ENCODE measurements at regions not wholly inside any gene's neighbourhood (a gene's known extent, or its start where the extent isn't known, plus 50 kb on each side); places are given as distances from the start of the nearest gene placed in this dataset.
"Not testable (repeated sequence)": the region's sequence is repeated elsewhere in the genome, so short reads cannot be mapped to it uniquely, and the experiment has no call there.

DNA sequence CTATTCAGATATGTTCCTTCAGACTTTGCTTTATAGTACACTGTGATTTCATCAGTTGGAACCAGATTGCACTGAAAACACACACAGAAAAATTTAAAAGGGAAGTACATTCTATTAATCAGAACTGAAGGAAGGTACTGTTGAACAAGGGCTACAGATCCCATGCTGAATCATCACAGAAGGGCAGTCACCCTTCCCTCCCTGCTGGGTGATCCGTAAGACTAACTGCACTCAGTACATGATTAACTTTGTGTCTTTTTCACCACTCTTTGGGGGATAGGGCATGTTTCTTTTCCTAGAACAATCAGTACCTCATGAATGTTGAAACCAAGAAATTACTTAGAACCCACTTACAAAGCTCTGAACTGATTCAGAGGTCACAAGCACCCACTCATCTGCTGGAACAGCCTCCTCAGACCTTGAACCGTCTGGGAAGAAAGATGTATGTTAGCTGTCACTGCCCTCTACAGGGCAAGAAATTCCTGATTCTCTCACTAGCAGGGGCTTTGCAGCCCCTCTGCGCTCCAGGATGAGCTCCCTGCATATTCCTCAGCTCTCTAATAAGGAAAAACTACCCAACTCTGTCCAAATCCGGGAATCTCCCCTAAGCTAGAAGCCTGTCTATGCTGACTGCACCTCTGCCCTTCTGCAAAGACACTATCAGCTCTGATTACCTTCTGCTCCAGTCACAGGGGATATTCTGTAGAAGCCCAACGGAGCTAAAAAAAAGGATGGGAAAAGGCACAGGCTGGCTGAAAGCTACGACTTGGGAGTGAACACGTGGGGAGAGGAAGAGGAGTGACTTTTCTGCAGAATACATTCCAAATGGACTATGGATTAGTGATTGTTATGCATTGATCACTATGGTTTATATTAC lies 51.0 kb downstream of the IARS1 start:
- peak; percentile 10 for DNase-seq (ENCODE audit: insufficient read length, low spot score)
- FAIRE-seq = no peak

DNA sequence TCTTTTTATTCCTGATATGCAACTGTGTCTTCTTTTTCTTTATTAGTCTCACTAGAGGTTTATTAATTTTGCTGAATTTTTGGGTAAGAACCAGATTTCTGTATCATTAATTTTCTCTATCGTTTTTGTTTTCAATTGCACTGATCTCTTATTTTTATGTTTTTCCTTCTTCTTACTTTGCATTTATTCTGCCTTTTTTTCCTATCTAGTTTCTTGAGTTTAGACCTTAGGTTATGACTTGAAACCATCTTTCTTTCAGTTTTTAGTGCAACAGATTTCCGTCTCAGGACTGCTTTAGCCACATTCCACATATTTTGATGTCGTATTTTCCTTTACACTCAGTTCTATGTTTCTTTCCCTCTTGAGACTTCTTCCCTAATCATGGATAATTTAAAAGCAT lies 56.6 kb downstream of the IARS1 start:
- FAIRE-seq (no peak), DNase-seq (ENCODE audit: insufficient read length, low spot score) (no peak)

DNA sequence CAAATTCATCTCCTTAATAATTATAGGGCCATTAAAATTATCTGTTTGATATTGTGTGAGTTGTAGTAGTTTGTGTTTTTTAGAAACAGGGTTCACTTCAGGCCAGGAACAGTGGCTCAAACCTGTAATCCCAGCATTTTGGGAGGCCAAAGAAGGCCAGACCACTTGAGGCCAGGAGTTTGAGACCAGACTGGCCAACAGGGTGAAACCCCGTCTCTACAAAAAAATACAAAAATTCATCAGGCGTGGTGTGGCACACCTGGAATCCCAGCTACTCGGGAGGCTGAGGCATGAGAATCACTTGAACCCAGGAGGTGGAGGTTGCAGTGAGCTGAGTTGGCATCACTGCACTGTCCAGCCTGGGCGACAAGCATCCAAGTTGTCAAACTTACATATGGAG lies 57.0 kb downstream of the IARS1 start:
- DNase-seq (ENCODE audit: insufficient read length, low spot score) = no peak
- FAIRE-seq = no peak

GRCh38 chr9:92234514-92234913 lies 59.0 kb downstream of the IARS1 start:
- FAIRE-seq = no peak
- no peak for DNase-seq (ENCODE audit: insufficient read length, low spot score)

GRCh38 chr9:92232190-92232589 lies 61.3 kb downstream of the IARS1 start:
- FAIRE-seq (no peak), DNase-seq (ENCODE audit: insufficient read length, low spot score) (no peak)

- FAIRE-seq = no peak
These were observed 64.9 kb downstream of the IARS1 start for GRCh38 chr9:92228628-92229027.

DNA sequence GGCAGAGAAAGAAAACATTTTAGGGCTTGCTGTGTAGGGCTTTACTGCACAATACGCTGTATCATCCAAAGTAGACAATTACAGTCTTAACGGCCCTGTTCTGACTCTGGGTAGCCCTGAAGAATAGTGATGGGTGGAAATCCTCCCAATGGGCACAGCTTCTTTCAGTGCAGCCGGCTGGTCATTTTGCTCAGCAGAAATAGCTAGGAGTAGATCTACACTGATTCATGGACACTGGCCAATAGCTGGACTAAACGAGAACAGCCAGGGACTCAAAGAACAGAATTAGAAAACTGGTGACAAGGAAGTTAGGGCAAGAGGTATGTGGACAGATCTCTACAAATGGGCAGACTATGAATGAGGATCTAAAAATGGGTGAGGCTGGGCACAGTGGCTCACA lies 69.3 kb downstream of the IARS1 start:
- DNase-seq (ENCODE audit: insufficient read length, low spot score) = no peak
- no peak for FAIRE-seq

More at GRCh38 chr9:92228628-92229027, 64.9 kb downstream of the IARS1 start:
- DNase-seq (ENCODE audit: insufficient read length, low spot score) = no peak

- DNase-seq (ENCODE audit: insufficient read length, low spot score) (no peak), FAIRE-seq (no peak)
These were observed 69.7 kb downstream of the IARS1 start for GRCh38 chr9:92223758-92224157.

GRCh38 chr9:92208693-92209524 lies 84.6 kb downstream of the IARS1 start:
- DNase-seq (ENCODE audit: insufficient read length, low spot score) (no peak), FAIRE-seq (no peak)

- DNase-seq (ENCODE audit: insufficient read length, low spot score) (no peak), FAIRE-seq (no peak)
These were observed 87.0 kb downstream of the IARS1 start for GRCh38 chr9:92206488-92206887.

DNA sequence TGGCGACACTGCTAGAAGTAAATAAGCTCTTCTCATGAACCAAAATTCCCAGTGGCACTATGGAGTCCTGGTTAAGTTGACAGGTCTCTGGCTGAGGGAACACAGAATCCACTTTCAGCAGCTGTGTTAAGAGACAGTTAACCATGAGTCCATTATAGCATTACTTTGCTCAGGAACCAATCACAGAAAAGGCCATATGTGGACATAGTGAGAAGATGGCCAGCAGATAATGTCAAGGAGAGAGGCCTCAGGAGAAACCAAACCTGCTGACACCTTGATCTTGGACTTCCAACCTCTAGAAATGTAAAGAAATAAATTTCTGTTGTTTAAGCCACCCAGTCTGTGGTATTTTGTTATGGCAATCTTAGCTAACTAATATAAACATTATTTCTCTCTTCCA lies 88.7 kb upstream of the SPTLC1 start:
- FAIRE-seq; DNase-seq (ENCODE audit: insufficient read length, low spot score): not testable (repeated sequence)

- FAIRE-seq = not testable (repeated sequence)
These were observed 83.0 kb upstream of the SPTLC1 start for GRCh38 chr9:92198237-92198636.

DNA sequence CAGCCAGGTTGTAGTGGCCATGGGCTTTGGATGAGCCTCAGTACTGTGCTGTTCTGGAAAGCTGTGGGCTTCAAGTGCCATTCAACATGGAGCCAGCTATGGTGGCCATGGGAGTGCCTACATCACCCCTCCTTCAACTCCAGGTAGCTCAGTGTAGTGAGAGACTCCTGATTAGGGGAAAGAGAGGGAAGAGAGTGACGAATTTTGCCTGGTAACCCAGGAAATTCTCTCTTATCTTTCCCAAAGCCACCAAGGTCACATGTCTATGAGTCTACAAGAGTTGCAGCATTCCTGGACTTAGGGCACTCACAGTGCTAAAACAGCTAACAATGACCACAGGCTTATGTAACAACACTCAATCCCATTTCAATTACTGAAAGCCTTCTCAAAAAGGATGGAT lies 81.7 kb upstream of the SPTLC1 start:
- DNase-seq (ENCODE audit: insufficient read length, low spot score) = no peak
- no peak for FAIRE-seq

More at GRCh38 chr9:92198237-92198636, 83.0 kb upstream of the SPTLC1 start:
- not testable (repeated sequence) for DNase-seq (ENCODE audit: insufficient read length, low spot score)

DNA sequence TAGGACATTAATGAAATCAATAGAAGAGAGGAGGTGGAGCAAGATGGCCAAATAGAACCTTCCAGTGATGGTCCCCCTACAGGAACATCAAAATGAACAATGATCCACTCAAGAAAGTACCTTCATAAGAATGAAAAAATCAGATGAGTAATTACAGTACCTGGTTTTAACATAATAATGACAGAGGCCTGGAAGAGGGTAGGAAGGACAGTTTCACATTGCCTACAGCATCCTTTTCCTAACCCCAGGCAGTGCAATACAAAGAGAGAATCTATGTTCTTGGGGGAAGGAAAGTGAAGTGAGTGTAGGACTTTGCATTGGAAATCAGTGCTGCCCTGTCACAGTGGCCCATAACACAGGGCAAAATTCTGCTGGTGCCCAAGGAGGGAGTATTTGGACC lies 81.2 kb upstream of the SPTLC1 start:
- FAIRE-seq = no peak

DNA sequence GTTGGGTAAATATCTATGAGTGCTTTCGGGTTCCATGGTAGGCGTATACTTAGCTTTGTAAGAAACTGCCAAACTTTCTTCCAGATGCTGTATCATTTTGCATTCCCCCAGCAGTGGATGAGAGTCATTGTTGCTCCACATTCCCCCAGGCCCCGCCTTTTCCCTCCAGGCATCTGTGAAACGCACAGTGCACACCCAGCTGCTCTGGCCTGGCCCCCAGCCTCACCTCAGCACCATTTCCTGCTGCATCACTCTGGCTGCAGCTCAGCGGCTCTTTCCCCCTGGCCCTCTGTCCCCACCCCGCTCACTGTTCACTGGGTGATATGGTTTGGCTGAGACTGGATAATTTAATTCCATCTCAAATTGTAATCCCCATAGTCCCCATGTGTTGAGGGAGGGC lies 76.6 kb upstream of the SPTLC1 start:
- FAIRE-seq = no peak
- no peak for DNase-seq (ENCODE audit: insufficient read length, low spot score)

More for the DNA sequence above, 81.2 kb upstream of the SPTLC1 start:
- no peak for DNase-seq (ENCODE audit: insufficient read length, low spot score)

DNA sequence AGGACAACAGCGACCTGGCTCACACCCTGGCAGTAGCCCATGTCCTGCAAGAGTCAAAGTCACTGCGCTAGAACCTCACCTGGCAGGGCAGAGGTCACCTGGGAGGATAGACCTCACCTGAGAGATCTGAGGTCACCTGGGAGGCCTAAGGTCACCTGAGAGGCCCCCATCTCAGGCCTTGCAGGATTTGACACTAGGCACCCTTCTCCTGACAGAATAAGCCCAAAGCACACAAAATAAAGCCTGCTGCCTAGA lies 75.2 kb upstream of the SPTLC1 start:
- DNase-seq (ENCODE audit: insufficient read length, low spot score) = no peak
- FAIRE-seq = no peak

- FAIRE-seq (no peak), DNase-seq (ENCODE audit: insufficient read length, low spot score) (no peak)
These were observed 74.7 kb upstream of the SPTLC1 start for GRCh38 chr9:92189782-92190535.

- no peak for FAIRE-seq
- no peak for DNase-seq (ENCODE audit: insufficient read length, low spot score)
These were observed 74.0 kb upstream of the SPTLC1 start for GRCh38 chr9:92188969-92189781.

GRCh38 chr9:92187989-92188714 lies 72.9 kb upstream of the SPTLC1 start:
- DNase-seq (ENCODE audit: insufficient read length, low spot score) (no peak), FAIRE-seq (no peak)

DNA sequence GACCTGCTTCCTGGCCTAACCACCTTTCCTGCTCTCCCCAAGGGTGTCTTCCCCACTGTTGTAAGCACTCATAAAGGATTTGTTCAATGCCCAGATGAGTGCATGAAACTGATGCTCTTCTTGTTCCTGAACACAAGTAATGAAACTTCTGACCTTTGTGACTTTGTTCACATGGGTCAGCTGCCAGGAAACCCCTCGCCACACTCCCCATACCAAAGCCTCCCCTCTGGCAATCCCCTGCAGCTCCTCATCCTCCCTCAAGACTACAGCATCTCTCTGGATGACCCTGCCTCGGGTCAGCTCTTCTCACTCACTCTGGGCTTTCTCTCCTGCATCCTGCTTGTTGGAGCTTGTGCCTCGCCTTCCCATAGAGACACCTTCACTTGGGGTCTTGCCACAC lies 72.2 kb upstream of the SPTLC1 start:
- no peak for DNase-seq (ENCODE audit: insufficient read length, low spot score)
- no peak for FAIRE-seq
